ENCODE measurements at regions not wholly inside any gene's neighbourhood (a gene's known extent, or its start where the extent isn't known, plus 50 kb on each side); places are given as distances from the start of the nearest gene placed in this dataset.

DNA sequence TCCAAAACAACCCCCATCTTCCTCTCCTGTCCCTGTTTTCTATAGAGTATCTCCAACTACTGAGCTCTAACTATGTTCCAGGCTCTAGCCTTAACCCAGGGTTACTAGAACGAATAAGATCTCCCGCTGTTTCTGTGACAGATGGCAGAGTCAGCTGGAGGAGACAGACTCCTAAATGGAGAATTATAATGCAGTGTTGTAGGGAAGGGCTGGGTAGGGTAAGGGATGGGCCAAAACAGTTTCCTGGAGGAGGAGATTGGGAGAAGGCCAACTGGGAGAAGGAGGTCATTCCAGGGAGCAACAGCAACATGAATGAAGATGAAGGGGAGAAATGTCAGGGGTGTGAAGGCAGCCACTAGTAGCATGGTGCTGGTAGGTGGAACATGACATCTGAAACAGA, 73.4 kb upstream of the ANO4 start:
- TF ChIP-seq POLR2A (IDR thresholded peaks at IDR 0.05): no peak
- TF ChIP-seq, protein P1, sequence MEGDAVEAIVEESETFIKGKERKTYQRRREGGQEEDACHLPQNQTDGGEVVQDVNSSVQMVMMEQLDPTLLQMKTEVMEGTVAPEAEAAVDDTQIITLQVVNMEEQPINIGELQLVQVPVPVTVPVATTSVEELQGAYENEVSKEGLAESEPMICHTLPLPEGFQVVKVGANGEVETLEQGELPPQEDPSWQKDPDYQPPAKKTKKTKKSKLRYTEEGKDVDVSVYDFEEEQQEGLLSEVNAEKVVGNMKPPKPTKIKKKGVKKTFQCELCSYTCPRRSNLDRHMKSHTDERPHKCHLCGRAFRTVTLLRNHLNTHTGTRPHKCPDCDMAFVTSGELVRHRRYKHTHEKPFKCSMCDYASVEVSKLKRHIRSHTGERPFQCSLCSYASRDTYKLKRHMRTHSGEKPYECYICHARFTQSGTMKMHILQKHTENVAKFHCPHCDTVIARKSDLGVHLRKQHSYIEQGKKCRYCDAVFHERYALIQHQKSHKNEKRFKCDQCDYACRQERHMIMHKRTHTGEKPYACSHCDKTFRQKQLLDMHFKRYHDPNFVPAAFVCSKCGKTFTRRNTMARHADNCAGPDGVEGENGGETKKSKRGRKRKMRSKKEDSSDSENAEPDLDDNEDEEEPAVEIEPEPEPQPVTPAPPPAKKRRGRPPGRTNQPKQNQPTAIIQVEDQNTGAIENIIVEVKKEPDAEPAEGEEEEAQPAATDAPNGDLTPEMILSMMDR (IDR thresholded peaks at IDR 0.05): no peak

Measured in uterus (tissue), 2 donors.